Spleen (tissue), 7 donors: ENCODE measurements at regions not wholly inside any gene's neighbourhood (a gene's known extent, or its start where the extent isn't known, plus 50 kb on each side); places are given as distances from the start of the nearest gene placed in this dataset.

ENCODE experiments used
- CTCF ChIP-seq, 11 experiments: fragments of 200-600 bp in 7 of 11; fragments of 450-650 bp in 4 of 11; sonication (generic) in 4 of 11; IDR thresholded peaks in 8 of 11; conservative IDR thresholded peaks in 3 of 11; 1 replicate in 7 of 11; 2 replicates in 4 of 11; pipeline versions ENCODE4 v1.4.0 to v1.8.0; 2016 to 2021; ENCODE audit warnings: antibody characterized with exemption in 11 of 11, inconsistent platforms in 4 of 11, mild to moderate bottlenecking in 1 of 11
- POLR2A ChIP-seq, 3 donors: fragments of 450-650 bp; IDR thresholded peaks; one replicate each; pipeline ENCODE4 v1.5.1; 2017; ENCODE audit warnings: antibody characterized with exemption in 3 of 3, mild to moderate bottlenecking in 1 of 3
- POLR2AphosphoS5 ChIP-seq, 3 donors: sonication (generic); formaldehyde crosslinking; IDR thresholded peaks; one replicate each; pipeline ENCODE4 v1.5.1; 2017; ENCODE audit warnings: antibody characterized with exemption in 3 of 3
- donor health status: DM: no; HTN: no; CAD: no; lungs with moderate emphysema.
- donor health status: DM: no; HTN: no; CAD: no.
- donor health status: DM: no; HTN: no; CAD: no.

- TF ChIP-seq CTCF (IDR thresholded peaks at IDR 0.05 in 8 of 11, conservative IDR thresholded peaks at IDR 0.05 in 3 of 11) (peak in 1 of 11 experiments; percentile 18), POLR2AphosphoS5 (IDR thresholded peaks at IDR 0.05) (no peak), POLR2A (IDR thresholded peaks at IDR 0.05) (no peak)
Observed at GRCh38 chr5:171597946-171598640, 178.6 kb downstream of the FGF18 start.
